Heart right ventricle (tissue), 16 donors: ENCODE measurements at regions not wholly inside any gene's neighbourhood (a gene's known extent, or its start where the extent isn't known, plus 50 kb on each side); places are given as distances from the start of the nearest gene placed in this dataset.

Experiments used
- ATAC-seq, 8 donors: fragments of 200-7000 bp; cut with Tn5 transposase; one replicate each; pipeline ENCODE4 v1.9.1; 2020; ENCODE audit warnings: mild to moderate bottlenecking in 8 of 8, moderate library complexity in 8 of 8, moderate number of reproducible peaks in 1 of 8
- DNase-seq, 2 donors: peaks; one replicate each; pipeline ENCODE4 v3.0.0-alpha.2; 2020
- H3K27ac ChIP-seq, 10 donors: fragments of 200-600 bp; sonication (generic) in 2 of 10; one replicate each; pipeline versions ENCODE4 v1.5.0 to v1.8.0; 2020 to 2022; ENCODE audit warnings: mild to moderate bottlenecking in 3 of 10
- H3K27me3 ChIP-seq, 7 donors: fragments of 200-600 bp; one replicate each; pipeline ENCODE4 v1.8.0; 2021 to 2022; ENCODE audit warnings: mild to moderate bottlenecking in 2 of 7
- H3K36me3 ChIP-seq, 9 donors: fragments of 200-600 bp; sonication (generic) in 1 of 9; one replicate each; pipeline versions ENCODE4 v1.5.0 to v1.8.0; 2020 to 2022; ENCODE audit warnings: mild to moderate bottlenecking in 2 of 9
- H3K4me1 ChIP-seq, 9 donors: fragments of 200-600 bp; sonication (generic) in 1 of 9; one replicate each; pipeline versions ENCODE4 v1.5.0 to v1.8.0; 2020 to 2022; ENCODE audit warnings: mild to moderate bottlenecking in 4 of 9
- H3K4me3 ChIP-seq, 10 donors: fragments of 200-600 bp; sonication (generic) in 2 of 10; one replicate each; pipeline versions ENCODE4 v1.5.0 to v1.8.0; 2020 to 2022; ENCODE audit warnings: mild to moderate bottlenecking in 7 of 10, moderate library complexity in 2 of 10
- H3K9me3 ChIP-seq, 11 donors: fragments of 200-600 bp in 10 of 11; sonication (generic) in 2 of 11; one replicate each; pipeline versions ENCODE4 v1.5.0 to v1.8.0; 2013 to 2022; ENCODE audit warnings: mild to moderate bottlenecking in 2 of 11, control low read depth in 1 of 11, moderate library complexity in 1 of 11
- WGBS, 2 donors: extraction: QIAGEN DNeasy Blood & Tissue Kit; methylation state at CpG; one replicate each; pipeline ENCODE4 v1.1.7; 2013; ENCODE audit warnings: inconsistent platforms in 1 of 2; 5-methylcytosine and 5-hydroxymethylcytosine counted together
- intact Hi-C, 10 donors: fragments of 100-400 bp; cut with DNase I; formaldehyde crosslinking; loops; one replicate each; pipeline versions ENCODE4 v1.11.1 to v1.14.2; 2022
- TF ChIP-seq, protein P1 (sequence below), 9 donors: fragments of 200-600 bp; sonication (generic) in 2 of 9; IDR thresholded peaks; one replicate each; pipeline versions ENCODE4 v1.5.0 to v1.8.0; 2021 to 2022; ENCODE audit warnings: antibody characterized with exemption in 9 of 9, mild to moderate bottlenecking in 5 of 9, moderate library complexity in 1 of 9
- donor health status: Arrhythmogenic right ventricular cardiomyopathy.
- donor health status: ischemic (EF 13 %, LVEDD 7.1; RV severe dilation, severe dysfunction).
- donor health status: healthy with polysubstance abuse.
- donor health status: DM: no; HTN: yes; CAD: no.
- donor health status: DM: no; HTN: no; CAD: no.
- donor health status: ischemic (EF 25% LVEDD 6.9; RV normal size, moderate dysfunction).
- donor health status: ischemic (EF 25% LVEDD 5.7; RV mildly dilated, moderate dysfunction).
- donor health status: healthy.
- donor health status: DM: yes; HTN: yes; CAD: no.
- donor health status: Ischemic cardiomyopathy.
- donor health status: ischemic (EF 35%, LVEDD 5.7; RV mildly dilated, moderate dysfunction).
- donor health status: nonischemic (EF 11% LVEDD 7.7; RV severe dilation, severe dysfunction).
- donor health status: DM: yes; HTN: yes; CAD: no.
- donor health status: PGD.
- donor health status: ischemic (EF 29% LVEDD 5.4; RV normal size, mild dysfunction).
- donor health status: nonischemic (EF 23%, LVEDD 6.1; RV moderate dilation, normal function).

DNA sequence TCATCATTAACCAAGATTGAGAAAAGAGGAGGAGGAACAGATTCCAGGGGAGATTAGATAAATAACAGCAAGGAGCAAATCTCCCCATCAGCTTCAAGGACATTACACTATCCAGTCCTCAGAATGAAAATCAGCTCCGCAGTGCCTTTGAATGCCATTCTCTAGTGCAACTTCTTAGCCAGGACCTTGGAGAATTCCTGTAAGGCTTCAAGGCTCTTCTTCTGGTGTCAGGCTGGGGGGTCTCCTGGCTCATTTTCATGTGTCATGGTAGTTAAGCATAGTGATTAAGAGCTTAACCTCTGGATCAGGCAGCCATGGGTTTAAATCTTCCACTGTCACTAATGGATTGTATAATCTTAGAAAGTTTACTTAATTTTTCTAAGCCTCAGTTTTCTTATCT, 137.3 kb upstream of the CCL2 start:
- H3K27ac ChIP-seq = no peak overlapping the region
- ATAC-seq (no peak), DNase-seq (no peak)
- TF ChIP-seq, protein P1, sequence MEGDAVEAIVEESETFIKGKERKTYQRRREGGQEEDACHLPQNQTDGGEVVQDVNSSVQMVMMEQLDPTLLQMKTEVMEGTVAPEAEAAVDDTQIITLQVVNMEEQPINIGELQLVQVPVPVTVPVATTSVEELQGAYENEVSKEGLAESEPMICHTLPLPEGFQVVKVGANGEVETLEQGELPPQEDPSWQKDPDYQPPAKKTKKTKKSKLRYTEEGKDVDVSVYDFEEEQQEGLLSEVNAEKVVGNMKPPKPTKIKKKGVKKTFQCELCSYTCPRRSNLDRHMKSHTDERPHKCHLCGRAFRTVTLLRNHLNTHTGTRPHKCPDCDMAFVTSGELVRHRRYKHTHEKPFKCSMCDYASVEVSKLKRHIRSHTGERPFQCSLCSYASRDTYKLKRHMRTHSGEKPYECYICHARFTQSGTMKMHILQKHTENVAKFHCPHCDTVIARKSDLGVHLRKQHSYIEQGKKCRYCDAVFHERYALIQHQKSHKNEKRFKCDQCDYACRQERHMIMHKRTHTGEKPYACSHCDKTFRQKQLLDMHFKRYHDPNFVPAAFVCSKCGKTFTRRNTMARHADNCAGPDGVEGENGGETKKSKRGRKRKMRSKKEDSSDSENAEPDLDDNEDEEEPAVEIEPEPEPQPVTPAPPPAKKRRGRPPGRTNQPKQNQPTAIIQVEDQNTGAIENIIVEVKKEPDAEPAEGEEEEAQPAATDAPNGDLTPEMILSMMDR (IDR thresholded peaks at IDR 0.05) = no peak
- peaks cover 0 to 27% (median 22%) of the 10 kb centered on the region in 7 donors for H3K27me3 ChIP-seq
- H3K4me1 ChIP-seq = no peaks in the 10 kb centered on the region
- H3K4me3 ChIP-seq = no peak overlapping the region
- H3K9me3 ChIP-seq = no peaks in the 10 kb centered on the region
- 44 to 54% methylated on average over 1 of the region's 1 CpG for WGBS, 2 donors
- H3K36me3 ChIP-seq = no peaks in the 10 kb centered on the region
- intact Hi-C loops = no loop called here

DNA sequence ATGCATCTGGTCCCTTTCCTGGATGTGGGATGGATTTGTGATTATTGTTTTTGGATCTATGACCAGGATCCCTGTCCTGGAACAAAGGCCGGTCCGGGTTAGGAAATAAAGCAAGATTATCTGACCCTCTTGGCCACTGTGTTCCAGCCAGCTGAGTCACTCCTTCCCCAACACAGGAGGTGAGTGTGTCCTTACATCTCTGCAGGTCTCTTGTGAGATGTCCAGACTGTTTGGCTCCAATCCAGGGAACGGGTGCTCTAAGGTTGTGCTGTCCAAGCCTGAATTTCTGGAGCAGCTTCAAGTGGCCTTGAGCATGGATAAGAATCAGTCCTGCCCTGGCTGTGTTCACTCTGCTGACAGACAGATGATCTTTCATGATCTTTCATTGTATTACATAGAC, 136.5 kb upstream of the CCL2 start:
- Histone ChIP-seq H3K27ac (no peak overlapping the region), H3K27me3 (peaks cover 0 to 35% (median 27%) of the 10 kb centered on the region in 7 donors), H3K4me1 (no peaks in the 10 kb centered on the region), H3K4me3 (no peak overlapping the region), H3K9me3 (no peaks in the 10 kb centered on the region), H3K36me3 (no peaks in the 10 kb centered on the region)
- ATAC-seq (peak in 2 of 8 donors; percentile 55 to 57), DNase-seq (peak in 1 of 2 donors; percentile 6)
- WGBS, 2 donors = 37 to 52% methylated on average over 3 of the region's 3 CpGs
- intact Hi-C loops = no loop called here
- TF ChIP-seq, protein P1 (IDR thresholded peaks at IDR 0.05) = no peak

DNA sequence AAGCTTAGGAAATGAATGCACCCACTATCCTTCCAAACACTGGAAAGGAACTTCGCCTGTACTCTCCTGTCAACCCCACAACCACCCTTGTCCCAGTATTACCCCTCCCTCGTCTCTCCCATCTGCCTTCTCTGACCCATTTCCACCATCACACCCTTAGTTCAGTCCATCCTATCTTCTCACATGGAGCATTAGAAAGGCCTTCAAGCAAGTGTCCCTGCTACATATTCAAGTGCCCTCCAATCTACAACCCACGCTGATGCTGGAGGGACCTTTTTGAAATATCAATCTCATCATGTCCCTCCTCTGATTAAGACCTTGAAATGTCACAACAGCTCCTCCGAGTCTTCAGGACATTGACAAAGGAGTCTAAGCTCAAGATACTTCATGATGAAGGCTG, 133.8 kb upstream of the CCL2 start:
- Histone ChIP-seq H3K27ac (no peak overlapping the region), H3K4me1 (no peaks in the 10 kb centered on the region), H3K27me3 (peaks cover 0 to 38% (median 31%) of the 10 kb centered on the region in 7 donors), H3K4me3 (no peak overlapping the region), H3K9me3 (no peaks in the 10 kb centered on the region), H3K36me3 (no peaks in the 10 kb centered on the region)
- TF ChIP-seq, protein P1 (IDR thresholded peaks at IDR 0.05) = no peak
- 68% methylated on average over 4 of the region's 4 CpGs for WGBS, 2 donors
- ATAC-seq (no peak), DNase-seq (no peak)
- intact Hi-C loops = no loop called here

DNA sequence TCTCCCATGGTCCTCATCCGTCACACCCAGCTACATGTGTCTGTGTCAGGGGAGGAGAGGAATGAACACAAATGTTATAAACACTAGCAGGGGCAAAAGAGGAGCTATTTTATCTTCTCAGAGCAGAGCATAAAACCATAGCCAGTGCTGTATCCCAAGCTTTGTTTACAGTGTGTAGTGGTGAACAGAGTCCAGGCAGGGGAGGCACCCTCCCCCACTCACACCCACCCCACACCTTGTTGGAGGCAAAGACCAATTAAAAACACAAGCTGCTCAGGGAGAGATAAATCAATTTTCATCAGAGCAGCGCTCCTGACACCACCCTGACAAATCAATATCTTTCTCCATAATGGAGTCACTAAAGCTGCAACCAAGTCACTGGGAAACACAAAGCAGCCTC, 132.6 kb upstream of the CCL2 start:
- Histone ChIP-seq H3K27me3 (peaks cover 0 to 41% (median 30%) of the 10 kb centered on the region in 7 donors), H3K27ac (no peak overlapping the region), H3K4me3 (no peak overlapping the region), H3K9me3 (no peaks in the 10 kb centered on the region), H3K4me1 (no peaks in the 10 kb centered on the region), H3K36me3 (no peaks in the 10 kb centered on the region)
- intact Hi-C loops = no loop called here
- ATAC-seq = no peak
- DNase-seq = no peak
- TF ChIP-seq, protein P1 (IDR thresholded peaks at IDR 0.05) = no peak
- 86 to 88% methylated on average over 2 of the region's 2 CpGs for WGBS, 2 donors
